GM06990 (cell line): ENCODE measurements at regions not wholly inside any gene's neighbourhood (a gene's known extent, or its start where the extent isn't known, plus 50 kb on each side); places are given as distances from the start of the nearest gene placed in this dataset.

Source experiments
- DNase-seq: peaks from one replicate; pipeline ENCODE4 v3.0.0-alpha.2; 2011; ENCODE audit not compliant: insufficient read length; ENCODE audit errors: extremely low read depth
- H3K27me3 ChIP-seq: replicated peaks from 2 replicates; pipeline ENCODE4 v1.6.0; 2011; ENCODE audit warnings: low read length; ENCODE audit not compliant: control insufficient read depth, insufficient read depth
- H3K36me3 ChIP-seq: 2 replicates; pipeline ENCODE4 v1.5.1; 2011; ENCODE audit warnings: low read length; ENCODE audit not compliant: control insufficient read depth, insufficient read depth
- H3K4me3 ChIP-seq: replicated peaks from 2 replicates; pipeline ENCODE4 v1.5.1; 2011; ENCODE audit warnings: low read depth, mild to moderate bottlenecking, control low read depth, low read length
- CTCF ChIP-seq: IDR thresholded peaks from 2 replicates; pipeline ENCODE4 v1.5.1; 2011; ENCODE audit warnings: low read length, control low read depth, mild to moderate bottlenecking, inconsistent platforms; ENCODE audit not compliant: insufficient read depth, poor library complexity, severe bottlenecking

- TF ChIP-seq CTCF: no peak
- peaks cover 2% of the 10 kb centered on the region; the same call in 1 of the 2 replicates for H3K27me3 ChIP-seq
Measured at GRCh38 chr17:79243603-79243990, 169.0 kb downstream of the ENGASE start.

DNA sequence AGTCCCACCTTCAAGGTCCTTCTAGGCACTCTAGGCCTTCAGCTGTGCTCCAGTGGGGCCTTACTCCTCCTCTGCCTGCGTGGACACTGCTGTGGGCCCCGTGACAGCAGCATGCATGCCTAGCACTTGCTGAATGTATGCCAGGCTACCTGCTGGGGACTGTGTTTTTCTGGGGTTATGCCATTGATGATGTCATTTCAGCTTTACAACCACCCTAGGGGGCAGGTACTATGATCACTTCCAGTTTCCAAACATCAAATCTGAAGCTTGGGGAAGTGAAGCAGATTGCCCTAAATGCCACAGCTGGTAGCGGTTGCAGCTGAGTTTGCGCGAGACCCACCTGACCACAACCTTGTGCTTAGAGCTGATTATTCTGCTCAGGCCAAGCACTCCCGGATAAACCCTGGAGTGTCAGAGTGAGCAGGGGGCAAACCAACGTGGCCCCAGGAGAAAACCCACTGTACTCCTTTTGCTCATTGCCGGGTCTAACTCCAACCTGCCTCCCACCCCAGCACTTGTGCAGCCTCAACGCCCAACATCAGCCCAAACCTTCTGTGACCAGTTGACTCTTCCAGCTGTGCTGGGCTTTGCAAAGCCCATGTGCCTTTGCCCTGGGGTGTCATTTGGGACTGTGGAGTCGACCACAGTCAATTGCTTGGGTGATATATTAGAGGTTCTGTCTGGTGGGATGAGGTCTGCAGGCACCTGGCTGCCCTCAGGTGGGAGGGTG lies 168.4 kb downstream of the ENGASE start:
- peaks cover 2% of the 10 kb centered on the region; the same call in 1 of the 2 replicates for H3K27me3 ChIP-seq
- no peak overlapping the region for H3K4me3 ChIP-seq
- TF ChIP-seq CTCF: no peak
- no peak for DNase-seq
- no peaks in the 10 kb centered on the region for H3K36me3 ChIP-seq

More at GRCh38 chr17:79243603-79243990, 169.0 kb downstream of the ENGASE start:
- no peak for DNase-seq
- H3K4me3 ChIP-seq: no peak overlapping the region
- H3K36me3 ChIP-seq: no peaks in the 10 kb centered on the region

DNA sequence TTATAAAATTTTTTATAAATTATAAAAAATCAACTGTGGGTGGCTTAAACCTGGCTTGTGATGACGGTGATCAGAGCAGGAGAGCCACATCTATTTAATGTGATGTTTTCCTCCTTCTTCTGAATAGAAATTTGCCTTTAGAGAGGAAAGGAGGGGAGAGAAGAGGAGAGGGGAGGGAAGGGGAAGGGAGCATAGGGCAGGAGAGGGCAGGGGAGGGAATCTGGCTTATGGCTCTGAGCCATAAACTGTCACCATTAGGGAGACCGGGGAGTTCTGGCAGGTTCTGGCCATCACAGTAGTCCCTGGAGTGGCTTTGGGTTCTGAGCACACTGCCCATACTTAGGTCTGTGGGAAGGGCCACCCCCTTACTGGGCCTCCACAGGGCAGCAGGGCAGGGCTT lies 167.8 kb downstream of the ENGASE start:
- H3K27me3 ChIP-seq: peaks cover 2% of the 10 kb centered on the region; the same call in 1 of the 2 replicates
- no peak overlapping the region for H3K4me3 ChIP-seq
- TF ChIP-seq CTCF: no peak

GRCh38 chr17:79241616-79242015 lies 167.0 kb downstream of the ENGASE start:
- H3K4me3 ChIP-seq: no peak overlapping the region
- no peak for DNase-seq
- H3K36me3 ChIP-seq: no peaks in the 10 kb centered on the region
- peaks cover 2% of the 10 kb centered on the region; the same call in 1 of the 2 replicates for H3K27me3 ChIP-seq
- no peak for TF ChIP-seq CTCF

More for the DNA sequence above, 167.8 kb downstream of the ENGASE start:
- DNase-seq: no peak
- no peaks in the 10 kb centered on the region for H3K36me3 ChIP-seq

- no peak for TF ChIP-seq CTCF
- no peak for DNase-seq
- H3K4me3 ChIP-seq: no peak overlapping the region
- no peaks in the 10 kb centered on the region for H3K36me3 ChIP-seq
- no peaks in the 10 kb centered on the region; the same call in 1 of the 2 replicates for H3K27me3 ChIP-seq
Measured at GRCh38 chr17:79239205-79239604, 164.6 kb downstream of the ENGASE start.
